Fibroblast of mammary gland (primary cell): ENCODE measurements at regions not wholly inside any gene's neighbourhood (a gene's known extent, or its start where the extent isn't known, plus 50 kb on each side); places are given as distances from the start of the nearest gene placed in this dataset.

Experiments
- DNase-seq: peaks from one replicate; pipeline ENCODE4 v3.0.0-alpha.2; 2010; ENCODE audit warnings: low read depth
- H3K4me3 ChIP-seq: 2 replicates; pipeline ENCODE4 v1.5.1; 2011; ENCODE audit warnings: low read depth, mild to moderate bottlenecking, low read length, moderate library complexity; ENCODE audit not compliant: control insufficient read depth
- TF ChIP-seq, protein P1 (sequence below): conservative IDR thresholded peaks from 2 replicates; pipeline ENCODE4 v1.5.1; 2011; ENCODE audit warnings: low read depth, low read length, inconsistent platforms; ENCODE audit not compliant: control insufficient read depth, insufficient read depth

DNA sequence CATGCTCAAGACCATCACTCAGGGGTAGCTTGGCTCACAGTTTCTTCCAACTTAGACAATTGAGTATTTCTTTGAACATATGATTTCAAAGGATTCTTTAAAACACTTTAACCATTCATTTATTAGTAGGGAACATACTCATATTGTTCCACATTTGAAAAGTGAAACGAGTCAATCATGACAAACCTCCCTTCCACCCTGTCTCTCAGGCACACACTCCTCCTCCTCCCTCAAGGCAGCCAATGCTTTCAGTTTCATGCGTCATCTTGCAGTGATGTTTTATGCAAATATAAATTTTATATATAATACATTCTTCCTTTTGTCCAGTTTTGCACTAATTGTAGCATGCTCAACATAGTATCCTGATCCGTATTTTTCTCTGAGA is 126.0 kb upstream of the BOD1 start:
- DNase-seq, result no peak
- no peak overlapping the region for H3K4me3 ChIP-seq
- TF ChIP-seq, protein P1, sequence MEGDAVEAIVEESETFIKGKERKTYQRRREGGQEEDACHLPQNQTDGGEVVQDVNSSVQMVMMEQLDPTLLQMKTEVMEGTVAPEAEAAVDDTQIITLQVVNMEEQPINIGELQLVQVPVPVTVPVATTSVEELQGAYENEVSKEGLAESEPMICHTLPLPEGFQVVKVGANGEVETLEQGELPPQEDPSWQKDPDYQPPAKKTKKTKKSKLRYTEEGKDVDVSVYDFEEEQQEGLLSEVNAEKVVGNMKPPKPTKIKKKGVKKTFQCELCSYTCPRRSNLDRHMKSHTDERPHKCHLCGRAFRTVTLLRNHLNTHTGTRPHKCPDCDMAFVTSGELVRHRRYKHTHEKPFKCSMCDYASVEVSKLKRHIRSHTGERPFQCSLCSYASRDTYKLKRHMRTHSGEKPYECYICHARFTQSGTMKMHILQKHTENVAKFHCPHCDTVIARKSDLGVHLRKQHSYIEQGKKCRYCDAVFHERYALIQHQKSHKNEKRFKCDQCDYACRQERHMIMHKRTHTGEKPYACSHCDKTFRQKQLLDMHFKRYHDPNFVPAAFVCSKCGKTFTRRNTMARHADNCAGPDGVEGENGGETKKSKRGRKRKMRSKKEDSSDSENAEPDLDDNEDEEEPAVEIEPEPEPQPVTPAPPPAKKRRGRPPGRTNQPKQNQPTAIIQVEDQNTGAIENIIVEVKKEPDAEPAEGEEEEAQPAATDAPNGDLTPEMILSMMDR, result no peak

DNA sequence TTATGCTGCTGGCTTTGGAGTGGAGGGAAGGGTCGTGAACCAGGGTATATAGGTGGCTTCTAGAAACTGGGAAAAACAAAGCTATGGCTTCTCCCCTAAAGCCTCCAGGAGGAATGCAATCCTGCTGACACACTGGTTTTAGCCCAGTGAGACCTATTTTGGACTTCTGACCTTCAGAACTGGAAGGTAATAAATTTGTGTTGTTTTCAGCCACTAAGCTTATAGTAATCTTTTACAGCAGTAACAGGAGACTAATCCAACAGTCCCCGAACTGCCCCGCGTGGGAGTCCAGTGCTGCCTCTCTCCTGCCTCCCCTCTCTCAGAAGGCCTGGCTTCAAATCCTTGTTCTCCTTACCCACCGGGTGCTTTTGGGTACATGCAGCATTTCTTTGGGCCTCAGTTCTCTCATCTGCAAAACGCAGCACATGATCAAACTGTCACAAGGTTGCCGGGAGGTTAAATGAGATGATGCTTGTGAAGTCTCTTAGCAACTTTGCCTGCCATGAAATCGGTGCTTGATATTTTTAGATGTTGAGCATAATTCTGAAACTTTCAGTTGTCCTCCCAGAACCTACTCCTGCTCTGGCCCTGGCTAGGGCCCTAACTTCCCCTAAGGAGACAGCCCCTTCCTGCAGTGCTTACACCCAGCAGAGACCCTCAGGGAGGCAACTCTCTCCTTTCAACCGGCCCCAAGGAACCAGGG is 127.3 kb upstream of the BOD1 start:
- DNase-seq, result no peak
- H3K4me3 ChIP-seq, result no peak overlapping the region
- TF ChIP-seq, protein P1, result no peak

DNA sequence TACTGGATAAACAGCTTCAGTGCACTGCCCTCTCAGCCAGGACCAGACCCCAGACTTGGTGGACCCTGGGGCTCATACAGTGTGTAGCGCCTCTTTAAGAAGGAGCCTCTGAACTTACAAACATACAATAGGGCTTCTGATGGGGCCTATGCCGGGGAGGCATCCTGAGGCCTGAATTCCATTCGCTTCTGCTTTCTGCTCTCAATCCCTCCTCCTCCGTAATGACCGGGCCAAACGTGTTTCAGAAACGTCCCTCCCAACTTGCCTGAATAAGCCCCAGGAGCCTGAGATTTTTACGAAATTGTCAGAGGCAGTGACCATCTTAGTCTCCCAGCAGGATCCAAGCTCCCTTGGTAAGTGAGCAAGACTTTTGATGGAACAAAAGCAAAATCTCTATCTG is 128.1 kb upstream of the BOD1 start:
- TF ChIP-seq, protein P1, result no peak
- no peak for DNase-seq
- no peak overlapping the region for H3K4me3 ChIP-seq

DNA sequence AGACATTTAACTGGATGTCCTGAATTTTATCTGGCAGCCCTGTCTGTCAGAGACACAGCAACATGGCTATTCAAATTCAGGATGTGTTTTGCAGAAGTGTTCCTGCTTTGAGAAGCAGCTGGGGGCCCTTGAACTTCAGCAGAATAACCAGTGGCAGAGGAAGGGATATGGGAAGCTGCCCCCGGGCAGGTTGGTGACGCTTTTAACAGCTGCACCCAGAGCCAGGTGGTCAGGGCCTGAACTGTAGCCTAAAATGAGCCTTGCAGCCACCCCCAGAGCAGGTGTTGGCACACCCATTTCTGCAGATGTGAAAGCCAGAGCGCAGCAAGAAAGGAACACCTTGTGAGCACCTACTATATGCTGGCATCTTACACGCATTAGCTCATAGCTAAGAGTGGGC is 128.7 kb upstream of the BOD1 start:
- TF ChIP-seq, protein P1, result no peak
- no peak overlapping the region for H3K4me3 ChIP-seq
- no peak for DNase-seq

DNA sequence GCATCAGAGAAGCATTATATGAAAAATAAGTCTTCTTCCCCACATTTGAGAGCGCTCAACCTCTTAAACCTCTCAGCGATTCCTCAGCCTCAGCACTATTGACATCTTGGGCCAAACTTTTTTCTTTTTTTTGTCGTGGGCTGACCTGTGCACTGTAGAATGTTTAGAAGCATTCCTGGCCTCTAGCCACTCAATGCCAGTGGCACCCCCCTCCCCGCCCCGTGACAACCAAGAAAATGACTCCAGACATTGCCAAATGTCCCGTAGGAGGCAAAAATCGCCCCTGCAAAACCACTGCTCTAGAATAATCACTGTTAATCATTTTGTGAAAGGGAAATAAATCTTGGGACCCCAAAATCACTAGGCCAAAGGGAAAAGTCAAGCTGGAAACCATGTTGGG is 129.1 kb upstream of the BOD1 start:
- TF ChIP-seq, protein P1, result no peak
- no peak for DNase-seq
- no peak overlapping the region for H3K4me3 ChIP-seq

DNA sequence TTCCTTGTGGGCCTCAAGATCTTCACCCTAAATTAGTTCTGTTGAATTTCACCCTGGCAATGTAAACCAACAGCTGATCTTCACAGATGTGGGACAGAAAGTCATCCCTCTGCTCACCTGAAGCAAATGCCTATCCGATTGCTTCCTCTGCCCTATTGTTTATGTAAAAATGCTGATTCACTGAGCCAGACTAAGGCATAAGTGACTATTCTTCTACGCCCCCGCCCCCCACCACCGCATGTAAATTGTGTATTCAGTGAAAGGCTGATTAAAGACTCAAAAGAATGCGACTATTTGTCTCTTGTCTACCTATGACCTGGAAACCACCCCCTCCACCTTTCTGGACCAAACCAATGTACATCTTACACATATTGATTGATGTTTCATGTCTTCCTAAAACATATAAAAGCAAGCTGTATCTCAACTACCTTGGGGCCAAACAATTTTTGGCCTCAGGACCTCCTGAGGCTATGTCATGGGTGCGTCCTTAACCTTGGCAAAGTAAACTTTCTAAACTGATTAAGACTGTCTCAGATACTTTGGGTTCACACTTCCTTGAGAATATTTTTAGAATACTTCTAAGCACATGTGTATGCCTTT is 129.7 kb upstream of the BOD1 start:
- DNase-seq, result no peak
- TF ChIP-seq, protein P1, result no peak
- H3K4me3 ChIP-seq, result no peak overlapping the region
